ENCODE measurements at regions not wholly inside any gene's neighbourhood (a gene's known extent, or its start where the extent isn't known, plus 50 kb on each side); places are given as distances from the start of the nearest gene placed in this dataset.

GRCh38 chr11:10394229-10395101 lies 60.6 kb upstream of the AMPD3 start:
- H3K4me2 ChIP-seq (ENCODE audit: low read length) = no peak overlapping the region
- no peak overlapping the region for H3K4me3 ChIP-seq (ENCODE audit: low read length)
- H3K79me1 ChIP-seq (ENCODE audit: low read length) = no peaks in the 10 kb centered on the region
- H3K4me1 ChIP-seq (ENCODE audit: control insufficient read depth, low read depth, low read length) = no peaks in the 10 kb centered on the region
- no peak overlapping the region for H3K4ac ChIP-seq (ENCODE audit: low read depth, low read length)
- DNase-seq = no peak
- no peak overlapping the region for H3K27ac ChIP-seq (ENCODE audit: low read depth, low read length)
- no peaks in the 10 kb centered on the region for H3K27me3 ChIP-seq (ENCODE audit: insufficient read depth, low read length, poor library complexity)
- no peaks in the 10 kb centered on the region for H3K79me2 ChIP-seq (ENCODE audit: control insufficient read depth, insufficient read depth, low read length)
- no peak overlapping the region for H2AK5ac ChIP-seq (ENCODE audit: low read length)
- H2BK15ac ChIP-seq (replicated peaks; ENCODE audit: low read depth) = no peak overlapping the region
- no peak overlapping the region for H3K18ac ChIP-seq (ENCODE audit: low read length)
- H2BK120ac ChIP-seq (ENCODE audit: low read depth, low read length) = no peak overlapping the region
- H4K8ac ChIP-seq (ENCODE audit: low read depth, low read length) = no peak overlapping the region
- no peak overlapping the region for H3K23ac ChIP-seq (ENCODE audit: low read length)
- H4K5ac ChIP-seq (ENCODE audit: low read length) = no peak overlapping the region
- no peak overlapping the region for H3K56ac ChIP-seq (ENCODE audit: low read length)
- 100% methylated on average over 2 of the region's 13 CpGs for WGBS (ENCODE audit: extremely low coverage, insufficient coverage, low lambda C conversion rate)
- H2BK5ac ChIP-seq (ENCODE audit: low read length) = no peak overlapping the region
- no peaks in the 10 kb centered on the region for H3K36me3 ChIP-seq (ENCODE audit: control insufficient read depth, insufficient read depth, low read length)
- H3K9ac ChIP-seq (ENCODE audit: low read length) = no peak overlapping the region

GRCh38 chr11:10395166-10395897 lies 59.7 kb upstream of the AMPD3 start:
- Histone ChIP-seq H3K23ac (ENCODE audit: low read length) (no peak overlapping the region), H2BK15ac (replicated peaks; ENCODE audit: low read depth) (no peak overlapping the region), H3K4me2 (ENCODE audit: low read length) (no peak overlapping the region), H4K5ac (ENCODE audit: low read length) (no peak overlapping the region), H3K4me1 (ENCODE audit: control insufficient read depth, low read depth, low read length) (no peaks in the 10 kb centered on the region), H3K18ac (ENCODE audit: low read length) (no peak overlapping the region), H3K4ac (ENCODE audit: low read depth, low read length) (no peak overlapping the region), H3K36me3 (ENCODE audit: control insufficient read depth, insufficient read depth, low read length) (no peaks in the 10 kb centered on the region), H3K27ac (ENCODE audit: low read depth, low read length) (no peak overlapping the region), H3K9ac (ENCODE audit: low read length) (no peak overlapping the region), H3K4me3 (ENCODE audit: low read length) (no peak overlapping the region), H2BK5ac (ENCODE audit: low read length) (no peak overlapping the region), H3K56ac (ENCODE audit: low read length) (no peak overlapping the region), H2BK120ac (ENCODE audit: low read depth, low read length) (no peak overlapping the region), H4K8ac (ENCODE audit: low read depth, low read length) (no peak overlapping the region), H2AK5ac (ENCODE audit: low read length) (no peak overlapping the region), H3K79me1 (ENCODE audit: low read length) (no peaks in the 10 kb centered on the region), H3K27me3 (ENCODE audit: insufficient read depth, low read length, poor library complexity) (no peaks in the 10 kb centered on the region), H3K79me2 (ENCODE audit: control insufficient read depth, insufficient read depth, low read length) (no peaks in the 10 kb centered on the region)
- DNase-seq = no peak
- WGBS (ENCODE audit: extremely low coverage, insufficient coverage, low lambda C conversion rate) = no CpG with 5 or more reads among the region's 6 CpGs

GRCh38 chr11:10396771-10397170 lies 58.3 kb upstream of the AMPD3 start:
- no peaks in the 10 kb centered on the region for H3K79me2 ChIP-seq (ENCODE audit: control insufficient read depth, insufficient read depth, low read length)
- H3K27me3 ChIP-seq (ENCODE audit: insufficient read depth, low read length, poor library complexity) = no peaks in the 10 kb centered on the region
- no peak overlapping the region for H2BK15ac ChIP-seq (replicated peaks; ENCODE audit: low read depth)
- no peak overlapping the region for H3K4me3 ChIP-seq (ENCODE audit: low read length)
- no peak overlapping the region for H2AK5ac ChIP-seq (ENCODE audit: low read length)
- no peak overlapping the region for H4K8ac ChIP-seq (ENCODE audit: low read depth, low read length)
- H3K4ac ChIP-seq (ENCODE audit: low read depth, low read length) = no peak overlapping the region
- no peak overlapping the region for H3K27ac ChIP-seq (ENCODE audit: low read depth, low read length)
- no peak overlapping the region for H2BK5ac ChIP-seq (ENCODE audit: low read length)
- no peaks in the 10 kb centered on the region for H3K79me1 ChIP-seq (ENCODE audit: low read length)
- no peak overlapping the region for H3K56ac ChIP-seq (ENCODE audit: low read length)
- H4K5ac ChIP-seq (ENCODE audit: low read length) = no peak overlapping the region
- no peaks in the 10 kb centered on the region for H3K4me1 ChIP-seq (ENCODE audit: control insufficient read depth, low read depth, low read length)
- H3K9ac ChIP-seq (ENCODE audit: low read length) = no peak overlapping the region
- no peak overlapping the region for H3K18ac ChIP-seq (ENCODE audit: low read length)
- H2BK120ac ChIP-seq (ENCODE audit: low read depth, low read length) = no peak overlapping the region
- H3K23ac ChIP-seq (ENCODE audit: low read length) = no peak overlapping the region
- no CpG with 5 or more reads among the region's 4 CpGs for WGBS (ENCODE audit: extremely low coverage, insufficient coverage, low lambda C conversion rate)
- no peaks in the 10 kb centered on the region for H3K36me3 ChIP-seq (ENCODE audit: control insufficient read depth, insufficient read depth, low read length)
- no peak overlapping the region for H3K4me2 ChIP-seq (ENCODE audit: low read length)
- DNase-seq = no peak

- Histone ChIP-seq H3K27me3 (ENCODE audit: insufficient read depth, low read length, poor library complexity) (no peaks in the 10 kb centered on the region), H2BK120ac (ENCODE audit: low read depth, low read length) (no peak overlapping the region), H3K79me2 (ENCODE audit: control insufficient read depth, insufficient read depth, low read length) (no peaks in the 10 kb centered on the region), H3K36me3 (ENCODE audit: control insufficient read depth, insufficient read depth, low read length) (no peaks in the 10 kb centered on the region), H4K5ac (ENCODE audit: low read length) (no peak overlapping the region), H2BK15ac (replicated peaks; ENCODE audit: low read depth) (no peak overlapping the region), H3K27ac (ENCODE audit: low read depth, low read length) (no peak overlapping the region), H3K18ac (ENCODE audit: low read length) (no peak overlapping the region), H3K56ac (ENCODE audit: low read length) (no peak overlapping the region), H2AK5ac (ENCODE audit: low read length) (no peak overlapping the region), H3K79me1 (ENCODE audit: low read length) (no peaks in the 10 kb centered on the region), H3K4ac (ENCODE audit: low read depth, low read length) (no peak overlapping the region), H3K4me1 (ENCODE audit: control insufficient read depth, low read depth, low read length) (no peaks in the 10 kb centered on the region), H3K9ac (ENCODE audit: low read length) (no peak overlapping the region), H2BK5ac (ENCODE audit: low read length) (no peak overlapping the region), H4K8ac (ENCODE audit: low read depth, low read length) (no peak overlapping the region), H3K4me2 (ENCODE audit: low read length) (no peak overlapping the region), H3K23ac (ENCODE audit: low read length) (no peak overlapping the region), H3K4me3 (ENCODE audit: low read length) (no peak overlapping the region)
- DNase-seq = no peak
- WGBS (ENCODE audit: extremely low coverage, insufficient coverage, low lambda C conversion rate) = no CpG with 5 or more reads among the region's 7 CpGs
Observed at GRCh38 chr11:10397226-10397987, 57.7 kb upstream of the AMPD3 start.

- Histone ChIP-seq H3K4ac (ENCODE audit: low read depth, low read length) (no peak overlapping the region), H4K8ac (ENCODE audit: low read depth, low read length) (no peak overlapping the region)
Observed at GRCh38 chr11:10398525-10398924, 56.5 kb upstream of the AMPD3 start.

More at GRCh38 chr11:10398525-10398924, 56.5 kb upstream of the AMPD3 start:
- Histone ChIP-seq H3K9ac (ENCODE audit: low read length) (no peak overlapping the region), H3K56ac (ENCODE audit: low read length) (no peak overlapping the region), H3K4me3 (ENCODE audit: low read length) (no peak overlapping the region), H3K27ac (ENCODE audit: low read depth, low read length) (no peak overlapping the region), H3K27me3 (ENCODE audit: insufficient read depth, low read length, poor library complexity) (no peaks in the 10 kb centered on the region), H3K4me2 (ENCODE audit: low read length) (no peak overlapping the region), H3K23ac (ENCODE audit: low read length) (no peak overlapping the region), H3K18ac (ENCODE audit: low read length) (no peak overlapping the region), H3K36me3 (ENCODE audit: control insufficient read depth, insufficient read depth, low read length) (no peaks in the 10 kb centered on the region), H3K79me2 (ENCODE audit: control insufficient read depth, insufficient read depth, low read length) (no peaks in the 10 kb centered on the region), H3K4me1 (ENCODE audit: control insufficient read depth, low read depth, low read length) (no peaks in the 10 kb centered on the region), H2BK5ac (ENCODE audit: low read length) (no peak overlapping the region), H2BK15ac (replicated peaks; ENCODE audit: low read depth) (no peak overlapping the region), H4K5ac (ENCODE audit: low read length) (no peak overlapping the region), H2BK120ac (ENCODE audit: low read depth, low read length) (no peak overlapping the region), H2AK5ac (ENCODE audit: low read length) (no peak overlapping the region), H3K79me1 (ENCODE audit: low read length) (no peaks in the 10 kb centered on the region)
- DNase-seq = peak; percentile 19
- no CpG with 5 or more reads among the region's 4 CpGs for WGBS (ENCODE audit: extremely low coverage, insufficient coverage, low lambda C conversion rate)

Data from mesendoderm (in vitro differentiated cells).